ENCODE measurements at regions not wholly inside any gene's neighbourhood (a gene's known extent, or its start where the extent isn't known, plus 50 kb on each side); places are given as distances from the start of the nearest gene placed in this dataset.

- TF ChIP-seq POLR2AphosphoS5 (IDR thresholded peaks at IDR 0.05; ENCODE audit: low read length) (no peak), MEF2A (IDR thresholded peaks at IDR 0.05; ENCODE audit: insufficient read depth, low read depth, low read length) (no peak), EZH2 (IDR thresholded peaks at IDR 0.05; ENCODE audit: borderline replicate concordance, control insufficient read depth, low read depth, low read length) (no peak), TAF1 (IDR thresholded peaks at IDR 0.05; ENCODE audit: borderline replicate concordance, low read depth, low read length) (no peak), KLF5 (IDR thresholded peaks at IDR 0.05; ENCODE audit: partially characterized antibody) (no peak), STAT3 (IDR thresholded peaks at IDR 0.05; ENCODE audit: low read depth, low read length) (no peak)
- TF ChIP-seq, protein P1, sequence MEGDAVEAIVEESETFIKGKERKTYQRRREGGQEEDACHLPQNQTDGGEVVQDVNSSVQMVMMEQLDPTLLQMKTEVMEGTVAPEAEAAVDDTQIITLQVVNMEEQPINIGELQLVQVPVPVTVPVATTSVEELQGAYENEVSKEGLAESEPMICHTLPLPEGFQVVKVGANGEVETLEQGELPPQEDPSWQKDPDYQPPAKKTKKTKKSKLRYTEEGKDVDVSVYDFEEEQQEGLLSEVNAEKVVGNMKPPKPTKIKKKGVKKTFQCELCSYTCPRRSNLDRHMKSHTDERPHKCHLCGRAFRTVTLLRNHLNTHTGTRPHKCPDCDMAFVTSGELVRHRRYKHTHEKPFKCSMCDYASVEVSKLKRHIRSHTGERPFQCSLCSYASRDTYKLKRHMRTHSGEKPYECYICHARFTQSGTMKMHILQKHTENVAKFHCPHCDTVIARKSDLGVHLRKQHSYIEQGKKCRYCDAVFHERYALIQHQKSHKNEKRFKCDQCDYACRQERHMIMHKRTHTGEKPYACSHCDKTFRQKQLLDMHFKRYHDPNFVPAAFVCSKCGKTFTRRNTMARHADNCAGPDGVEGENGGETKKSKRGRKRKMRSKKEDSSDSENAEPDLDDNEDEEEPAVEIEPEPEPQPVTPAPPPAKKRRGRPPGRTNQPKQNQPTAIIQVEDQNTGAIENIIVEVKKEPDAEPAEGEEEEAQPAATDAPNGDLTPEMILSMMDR (IDR thresholded peaks at IDR 0.05 in 2 of 3, conservative IDR thresholded peaks at IDR 0.05 in 1 of 3; ENCODE audit: control insufficient read depth in 2 of 3, extremely low read depth in 1 of 3, insufficient read depth in 1 of 3, low read depth in 3 of 3, low read length in 3 of 3), result no peak
These were observed 96.7 kb upstream of the PTPRG start for GRCh38 chr3:61464518-61465140.
